A673 (cell line): ENCODE measurements at regions not wholly inside any gene's neighbourhood (a gene's known extent, or its start where the extent isn't known, plus 50 kb on each side); places are given as distances from the start of the nearest gene placed in this dataset.
A peak's percentile ranks its signal among the peaks of the same experiment; 100 is the strongest.

Source experiments
- BruUV-seq: library from RNA; stranded (reverse); fragments of 400-500 nt; replicated peaks from 2 replicates; lab custom pipeline; 2021; lab: Mats Ljungman, UMichigan
- CTCF ChIA-PET: fragments of 300-600 bp; sonication (Branson Sonifier 250); formaldehyde crosslinking; loops from one replicate; lab custom pipeline; 2022; ENCODE audit warnings: antibody characterized with exemption; lab: Charles Lee
- POLR2A ChIA-PET: fragments of 300-600 bp; sonication (Branson Sonifier 250); formaldehyde crosslinking; loops from one replicate; lab custom pipeline; 2022; ENCODE audit warnings: antibody characterized with exemption; ENCODE audit not compliant: low non-redundant PET; lab: Charles Lee
- DNase-seq: peaks from one replicate; pipeline ENCODE4 v3.0.0-alpha.2; 2015; ENCODE audit warnings: low spot score
- H3K27ac ChIP-seq: fragments of 200-600 bp; sonication (generic); 2 replicates; pipeline ENCODE4 v1.5.1; 2016; ENCODE audit warnings: mixed run types, low read depth, mild to moderate bottlenecking, mixed read lengths, antibody characterized with exemption, low read length; ENCODE audit not compliant: poor library complexity, severe bottlenecking
- H3K27me3 ChIP-seq: fragments of 200-600 bp; sonication (generic); replicated peaks from 2 replicates; pipeline ENCODE4 v1.6.1; 2017; ENCODE audit warnings: mixed run types, low read depth, mild to moderate bottlenecking, mixed read lengths, antibody characterized with exemption, low read length; ENCODE audit not compliant: insufficient read depth, poor library complexity
- H3K36me3 ChIP-seq: fragments of 200-600 bp; sonication (generic); 2 replicates; pipeline ENCODE4 v1.6.1; 2016; ENCODE audit warnings: mixed run types, mild to moderate bottlenecking, mixed read lengths, antibody characterized with exemption, low read length; ENCODE audit not compliant: insufficient read depth, poor library complexity, severe bottlenecking
- H3K4me1 ChIP-seq: fragments of 200-600 bp; sonication (generic); 2 replicates; pipeline ENCODE4 v1.6.1; 2017; ENCODE audit warnings: mixed run types, mild to moderate bottlenecking, mixed read lengths, antibody characterized with exemption, low read length; ENCODE audit not compliant: insufficient read depth, poor library complexity, severe bottlenecking
- H3K4me3 ChIP-seq: fragments of 200-600 bp; sonication (generic); 2 replicates; pipeline ENCODE4 v1.5.1; 2016; ENCODE audit warnings: low read depth, mixed run types, mild to moderate bottlenecking, mixed read lengths, low read length; ENCODE audit not compliant: poor library complexity, severe bottlenecking
- H3K9me3 ChIP-seq: fragments of 200-600 bp; sonication (generic); 2 replicates; pipeline ENCODE4 v1.6.1; 2016; ENCODE audit warnings: mixed run types, low read depth, mild to moderate bottlenecking, mixed read lengths, antibody characterized with exemption, low read length; ENCODE audit not compliant: poor library complexity, severe bottlenecking
- CTCF ChIP-seq: fragments of 300-800, 200-600 bp; sonication (generic); conservative IDR thresholded peaks from 2 replicates; pipeline ENCODE4 v1.5.1; 2017; ENCODE audit warnings: low read depth, mild to moderate bottlenecking, antibody characterized with exemption, low read length, moderate library complexity, mixed read lengths
- EZH2 ChIP-seq: fragments of 200-600 bp; sonication (generic); IDR thresholded peaks from 2 replicates; pipeline ENCODE4 v1.6.1; 2017; ENCODE audit warnings: borderline replicate concordance, low read depth, mild to moderate bottlenecking, mixed read lengths, antibody characterized with exemption, low read length; ENCODE audit not compliant: poor library complexity, severe bottlenecking
- intact Hi-C: fragments of 100-400 bp; cut with micrococcal nuclease; formaldehyde crosslinking; loops from one replicate; pipeline ENCODE4 v1.10.0; 2022; ENCODE audit not compliant: unreplicated experiment

DNA sequence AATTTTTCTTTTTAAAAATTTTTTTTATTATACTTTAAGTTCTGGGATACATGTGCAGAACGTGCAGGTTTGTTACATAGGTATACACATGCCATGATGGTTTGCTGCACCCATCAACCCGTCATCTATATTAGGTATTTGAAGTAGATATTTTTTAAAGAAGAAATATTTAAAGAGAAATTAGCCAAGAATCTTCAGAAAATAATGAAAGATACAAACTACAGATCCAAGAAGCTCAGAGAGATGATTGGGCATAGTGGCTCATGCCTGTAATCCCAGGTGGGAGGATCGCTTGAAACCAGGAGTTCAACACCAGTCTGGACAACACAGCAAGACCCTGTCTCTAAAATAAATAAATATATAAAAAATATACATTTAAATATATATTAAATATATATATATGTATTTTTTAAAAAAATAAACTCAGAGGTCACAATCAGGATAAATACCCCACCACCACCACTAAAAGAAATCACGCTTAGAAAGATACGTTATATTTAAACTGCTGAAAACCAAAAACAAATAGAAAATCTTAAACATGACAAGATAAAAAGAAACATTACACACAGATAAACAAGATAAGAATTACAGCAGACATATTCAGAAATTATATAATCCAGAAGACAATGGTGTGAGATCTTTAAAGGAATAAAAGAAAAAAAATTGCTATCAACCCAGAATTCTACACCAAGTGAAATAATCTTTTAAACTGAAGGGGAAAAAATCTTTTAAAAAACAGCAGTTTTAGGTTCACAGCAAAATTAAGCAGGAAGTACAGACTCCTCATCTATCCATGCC lies 57.5 kb downstream of the CSF2 start:
- Histone ChIP-seq H3K4me3 (no peak overlapping the region), H3K9me3 (no peaks in the 10 kb centered on the region), H3K27me3 (peaks cover 19% of the 10 kb centered on the region), H3K27ac (no peak overlapping the region), H3K4me1 (no peaks in the 10 kb centered on the region), H3K36me3 (no peaks in the 10 kb centered on the region)
- TF ChIP-seq EZH2 (no peak), CTCF (no peak)
- no peak for DNase-seq
- CTCF ChIA-PET = no interaction called here
- POLR2A ChIA-PET = no interaction called here
- no TSS peak for BruUV-seq
- intact Hi-C loops = no loop called here

DNA sequence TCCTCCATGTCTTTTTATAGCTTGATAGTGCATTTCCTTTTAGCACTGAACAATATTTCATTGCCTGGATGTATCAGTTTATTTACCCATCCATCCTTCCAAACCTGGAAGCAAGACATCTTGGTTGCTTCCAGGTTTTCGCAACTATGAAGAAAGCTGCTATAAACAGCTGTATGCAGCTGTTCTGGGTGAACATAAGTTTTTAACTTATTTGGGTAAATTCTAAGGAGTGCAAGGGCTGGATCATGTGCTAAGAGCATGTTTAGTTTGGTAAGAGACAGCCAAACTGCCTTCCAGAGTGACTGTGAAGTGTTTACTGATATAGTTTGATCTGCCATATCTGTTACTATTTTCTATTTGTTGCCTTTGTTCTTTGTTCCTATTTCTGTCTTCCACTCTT lies 58.5 kb downstream of the CSF2 start:
- no peak for DNase-seq
- TF ChIP-seq CTCF = no peak
- no peak for TF ChIP-seq EZH2
- Histone ChIP-seq H3K27ac (no peak overlapping the region), H3K4me3 (no peak overlapping the region), H3K9me3 (no peaks in the 10 kb centered on the region), H3K27me3 (peaks cover 28% of the 10 kb centered on the region), H3K4me1 (no peaks in the 10 kb centered on the region), H3K36me3 (no peaks in the 10 kb centered on the region)
- intact Hi-C loops = no loop called here
- ChIA-PET CTCF (no interaction called here), POLR2A (no interaction called here)
- BruUV-seq = no TSS peak

GRCh38 chr5:132134384-132134783 lies 60.8 kb downstream of the CSF2 start:
- Histone ChIP-seq H3K27me3 (peaks cover 32% of the 10 kb centered on the region), H3K27ac (no peak overlapping the region), H3K4me3 (no peak overlapping the region), H3K9me3 (no peaks in the 10 kb centered on the region), H3K36me3 (no peaks in the 10 kb centered on the region), H3K4me1 (no peaks in the 10 kb centered on the region)
- DNase-seq = no peak
- BruUV-seq = no TSS peak
- CTCF ChIA-PET = no interaction called here
- intact Hi-C loops = no loop called here
- TF ChIP-seq CTCF = peak; percentile 16; the same call in 1 of the 2 replicates
- TF ChIP-seq EZH2 = no peak
- POLR2A ChIA-PET = no interaction called here
